ENCODE measurements at regions not wholly inside any gene's neighbourhood (a gene's known extent, or its start where the extent isn't known, plus 50 kb on each side); places are given as distances from the start of the nearest gene placed in this dataset.

DNA sequence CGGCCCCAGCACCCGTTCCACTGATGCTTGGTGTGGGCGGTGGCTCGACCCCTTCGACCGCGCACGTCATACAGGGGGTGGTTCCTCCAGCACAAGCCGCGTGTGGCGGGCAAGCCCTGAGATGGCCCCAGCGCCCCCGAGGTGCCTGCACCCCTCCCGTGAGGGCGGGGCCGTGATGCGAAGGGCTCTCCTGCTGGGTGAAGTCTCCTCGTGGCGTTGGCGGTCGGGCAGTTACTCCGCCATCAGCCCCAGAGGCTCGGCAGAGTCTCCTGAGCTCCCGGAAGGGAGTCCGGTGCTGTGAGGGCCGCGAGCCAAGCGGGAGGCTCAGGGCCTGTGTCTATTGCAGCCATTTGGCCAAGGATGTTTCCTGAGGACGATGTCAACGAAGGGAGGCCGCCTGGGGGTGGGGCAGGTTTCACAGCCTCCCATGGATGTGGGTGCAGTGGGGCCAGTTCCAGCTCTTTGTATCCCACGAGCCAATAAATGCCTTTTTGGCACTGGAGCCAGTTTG is 78.1 kb upstream of the GALNT9 start:
- no peak for DNase-seq (ENCODE audit: low read depth in 2 of 2)

DNA sequence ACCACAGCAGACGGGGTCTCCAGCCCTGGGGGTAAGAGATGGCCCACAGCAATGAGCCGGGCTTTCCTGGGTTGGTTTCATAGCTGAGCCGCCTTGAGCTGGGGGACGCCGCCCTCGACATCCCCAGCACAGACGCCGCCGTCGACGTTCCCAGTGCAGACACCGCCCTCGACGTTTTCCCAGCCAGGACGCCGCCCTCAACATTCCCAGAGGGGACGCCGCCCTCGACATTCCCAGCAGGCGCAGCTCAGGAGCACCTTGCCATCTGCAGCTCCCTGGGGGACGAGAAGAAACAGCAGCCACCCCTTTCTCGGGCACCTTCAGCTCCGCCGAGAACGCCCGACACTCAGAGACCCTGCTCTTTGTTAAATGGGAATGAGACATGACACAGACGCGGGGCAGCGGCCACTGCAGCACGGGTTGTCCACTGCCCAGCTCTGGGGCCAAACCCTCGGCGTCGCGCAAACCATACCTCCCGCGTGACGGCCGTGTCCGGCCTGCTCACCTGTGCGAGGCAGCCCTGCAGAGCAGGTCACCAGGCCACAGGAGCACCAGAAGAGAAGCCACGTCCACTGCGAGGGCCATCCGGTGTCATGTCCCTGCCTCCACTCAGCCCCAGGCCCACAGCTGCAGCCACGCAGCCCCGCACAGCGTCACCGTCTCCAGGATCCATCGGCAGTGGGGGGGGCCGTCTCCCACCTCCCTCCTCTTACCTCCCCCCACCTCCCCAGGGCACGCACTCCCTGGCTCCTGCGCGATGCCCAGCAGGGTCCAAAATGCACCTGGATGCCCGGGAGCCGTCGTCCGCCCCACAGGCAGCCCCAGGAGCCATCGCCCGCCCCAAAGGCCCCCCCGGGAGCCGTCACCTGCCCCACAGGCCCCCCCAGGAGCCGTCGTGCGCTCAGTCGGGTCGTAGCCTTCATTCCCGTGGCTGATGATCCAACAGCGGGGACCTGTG is 77.4 kb upstream of the GALNT9 start:
- no peak for DNase-seq (ENCODE audit: low read depth in 2 of 2)

DNA sequence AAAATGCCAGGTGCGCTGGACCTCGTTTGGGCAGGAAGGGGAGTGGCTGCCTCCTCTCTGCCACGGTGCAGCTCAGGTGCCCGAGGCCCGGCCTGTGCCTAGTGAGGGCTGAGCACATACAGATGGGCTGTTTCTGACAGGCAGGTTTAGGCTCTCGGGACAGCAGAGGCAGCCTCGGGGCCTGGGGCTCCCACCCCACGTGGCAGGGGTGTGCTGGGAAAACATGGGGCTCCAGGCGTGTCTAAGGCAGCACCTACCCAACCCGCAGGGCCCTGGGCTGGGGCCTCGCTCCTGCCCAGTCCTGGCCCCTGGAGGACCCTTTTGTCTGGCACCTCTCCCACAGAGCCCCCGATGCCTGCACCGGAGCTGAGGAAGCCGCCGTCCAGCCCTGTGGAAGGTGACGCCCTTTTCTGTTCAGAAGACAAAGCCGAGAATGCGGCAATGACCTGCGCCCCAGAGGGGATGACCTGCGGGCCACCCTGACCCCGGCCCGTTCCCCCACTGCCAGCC is 76.4 kb upstream of the GALNT9 start:
- DNase-seq (ENCODE audit: low read depth in 2 of 2), result no peak

DNA sequence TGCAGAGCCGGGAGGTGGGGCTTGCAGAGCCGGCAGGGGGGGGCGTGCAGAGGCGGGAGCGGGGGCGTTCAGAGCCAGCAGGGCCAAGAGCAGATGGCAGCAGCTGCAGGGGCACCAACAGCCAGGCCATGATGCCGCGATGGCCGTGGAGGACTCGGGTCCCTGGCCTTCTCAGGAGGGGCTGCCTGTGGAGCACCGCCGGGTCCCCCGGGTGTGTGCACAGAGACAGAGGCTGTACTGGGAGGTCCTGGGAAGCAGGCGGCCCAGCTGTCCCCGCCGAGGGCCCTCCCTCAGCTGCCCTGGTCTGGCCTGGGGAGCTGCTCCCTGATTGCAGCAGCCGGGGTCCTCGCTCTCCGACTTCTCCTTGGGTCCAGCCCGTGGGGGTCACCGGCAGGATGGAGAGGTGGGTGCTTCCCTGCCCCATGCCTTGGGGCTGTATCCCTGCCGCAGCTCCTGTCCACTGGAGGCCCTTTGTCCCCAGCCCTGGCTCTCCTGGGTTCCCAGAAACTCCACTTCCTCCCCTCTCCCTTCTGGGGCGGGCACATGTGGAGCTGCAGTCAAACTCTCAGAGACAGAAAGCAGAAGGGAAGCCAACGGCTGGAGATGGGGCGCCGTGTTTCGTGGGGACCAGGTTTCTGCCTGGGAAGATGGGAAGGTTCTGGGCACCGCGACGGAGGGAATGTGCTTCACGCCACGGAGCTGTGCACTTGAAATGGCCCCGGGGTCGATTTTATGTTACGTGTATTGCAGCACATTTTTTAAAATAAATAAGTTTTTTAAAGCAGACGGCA is 75.8 kb upstream of the GALNT9 start:
- no peak for DNase-seq (ENCODE audit: low read depth in 2 of 2)

DNA sequence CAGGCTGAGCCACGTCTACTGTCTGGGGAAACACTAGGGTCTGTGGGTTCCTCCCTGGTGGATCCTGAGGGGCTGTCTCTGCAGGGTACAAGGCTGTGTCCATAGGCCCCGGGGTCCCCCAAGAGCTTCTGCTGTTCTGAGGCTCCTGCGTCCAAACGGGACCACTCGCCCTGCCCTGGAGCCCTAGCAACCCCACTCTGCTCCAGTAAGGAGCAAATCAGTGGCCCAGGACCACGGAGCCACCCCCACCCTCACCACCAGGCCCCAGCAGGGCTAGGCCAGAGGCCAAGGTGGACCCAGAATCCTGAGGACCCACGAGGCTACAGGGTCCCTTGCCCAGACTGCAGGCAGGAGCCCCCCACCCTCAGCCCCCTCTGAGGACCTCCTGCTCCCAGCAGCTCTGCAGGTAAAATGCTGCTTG is 75.1 kb upstream of the GALNT9 start:
- DNase-seq (ENCODE audit: low read depth in 2 of 2), result no peak

DNA sequence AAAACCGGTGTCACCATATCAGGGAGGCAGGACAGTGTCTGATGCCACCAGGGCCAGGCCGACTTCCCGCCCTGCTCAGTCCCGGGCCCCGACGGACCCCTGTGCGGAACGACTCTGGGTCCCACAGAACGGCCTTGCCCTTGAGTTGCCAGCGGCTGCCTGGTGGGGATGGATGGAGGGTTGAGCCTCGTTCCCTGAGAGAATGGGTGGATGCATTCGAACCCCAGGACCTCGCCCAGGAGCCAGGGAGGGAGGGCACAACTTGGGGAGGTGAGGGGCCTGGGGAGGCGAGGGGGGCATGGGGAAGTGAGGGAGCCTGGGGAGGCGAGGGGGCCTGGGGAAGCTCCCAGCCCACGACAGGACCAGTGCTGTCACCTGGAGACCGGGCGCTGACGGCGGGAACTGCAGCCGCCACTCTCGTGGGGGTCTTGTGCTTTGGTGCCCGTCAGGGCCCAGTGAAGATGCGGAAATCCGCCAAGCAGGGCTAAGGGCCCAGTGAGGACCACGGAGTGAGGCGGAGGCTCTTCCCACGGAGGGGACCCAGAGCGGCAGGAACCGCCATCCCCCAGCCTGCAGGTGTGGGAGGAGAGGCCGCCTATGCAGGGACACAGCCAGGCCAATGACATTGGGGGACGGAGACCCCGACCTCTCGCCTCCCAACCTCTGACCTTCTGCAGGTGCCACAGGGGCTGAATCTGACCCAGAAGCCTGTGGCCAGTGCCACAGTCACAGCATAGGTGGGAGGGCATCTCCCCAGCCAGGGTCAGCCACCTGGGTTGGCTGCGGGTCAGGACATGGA is 74.4 kb upstream of the GALNT9 start:
- DNase-seq (ENCODE audit: low read depth in 2 of 2), result no peak

DNA sequence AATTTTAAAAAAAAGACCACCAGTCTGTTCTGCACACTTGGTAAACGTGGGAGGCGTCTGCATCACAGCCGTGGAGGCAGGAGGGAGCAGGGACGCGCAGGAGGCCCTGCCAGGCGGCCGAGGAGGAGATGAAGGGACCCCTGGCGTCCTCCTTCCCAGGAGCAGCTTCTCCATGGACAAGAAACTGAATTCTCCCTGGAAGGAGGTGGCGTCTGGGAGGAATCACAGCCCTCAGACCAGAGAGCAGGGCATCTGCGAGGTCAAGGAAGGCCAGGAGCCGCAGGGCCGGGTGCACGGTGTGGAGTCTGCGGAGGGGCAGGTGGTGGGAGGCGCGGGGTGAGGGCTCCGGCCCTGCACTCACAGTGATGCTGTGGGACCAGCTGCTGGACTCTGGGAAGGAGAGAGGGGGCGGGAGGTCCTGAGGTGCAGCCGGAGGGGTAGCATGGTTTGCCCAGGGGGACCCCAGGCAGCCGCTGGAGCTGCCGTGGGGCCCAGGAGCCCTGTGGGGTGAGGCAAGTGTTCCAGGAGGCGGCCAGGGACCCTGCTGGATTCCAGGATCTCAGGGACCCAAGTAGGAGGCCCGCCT is 73.5 kb upstream of the GALNT9 start:
- no peak for DNase-seq (ENCODE audit: low read depth in 2 of 2)

DNA sequence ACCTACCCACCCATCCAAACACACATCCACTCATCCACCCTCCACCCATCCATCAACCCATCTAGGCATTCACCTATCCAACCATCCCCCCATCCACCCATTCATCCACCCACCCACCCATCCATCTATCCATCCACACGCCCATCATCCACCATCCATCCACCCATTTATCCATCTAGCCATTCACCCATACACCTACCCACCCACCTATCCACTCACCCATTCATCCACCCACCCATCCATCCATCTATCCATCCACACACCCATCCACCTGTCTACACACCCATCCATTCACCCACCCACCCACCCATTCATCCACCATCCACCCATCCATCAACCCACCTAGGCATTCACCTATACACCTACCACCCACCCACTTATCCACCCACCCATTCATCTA is 72.6 kb upstream of the GALNT9 start:
- DNase-seq (ENCODE audit: low read depth in 2 of 2), result no peak

DNA sequence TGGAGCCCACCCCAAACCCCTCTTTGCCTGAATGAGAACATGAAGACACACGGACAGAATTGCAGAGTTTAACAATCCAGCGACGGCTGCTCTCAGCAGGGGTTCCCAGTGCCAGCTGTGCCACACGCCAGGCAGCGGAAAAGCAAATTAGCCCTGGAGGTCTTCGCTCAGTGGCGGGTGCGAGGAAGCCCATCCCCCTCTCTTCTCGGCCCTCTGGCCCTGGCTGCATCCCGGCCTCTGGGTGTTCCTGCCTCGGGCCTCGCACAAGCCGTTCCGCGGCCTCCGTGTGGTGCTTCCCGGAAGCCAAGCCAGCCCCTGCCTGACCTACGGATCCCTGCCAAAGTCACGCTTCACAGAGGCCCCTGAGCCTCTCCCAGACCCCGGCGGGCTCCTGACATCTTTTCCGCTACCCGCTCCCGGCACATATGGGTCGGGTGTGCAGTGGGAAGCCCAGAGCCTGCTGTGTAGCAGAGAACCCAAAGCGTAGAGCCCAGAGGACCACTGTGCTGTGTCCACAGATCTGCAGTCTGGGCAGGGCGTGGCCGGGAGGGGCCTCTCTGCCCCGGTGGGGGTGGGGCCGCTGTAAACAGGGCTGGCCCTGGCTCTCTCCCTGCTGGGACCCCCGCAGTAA is 70.7 kb upstream of the GALNT9 start:
- no peak for DNase-seq (ENCODE audit: low read depth in 2 of 2)

DNA sequence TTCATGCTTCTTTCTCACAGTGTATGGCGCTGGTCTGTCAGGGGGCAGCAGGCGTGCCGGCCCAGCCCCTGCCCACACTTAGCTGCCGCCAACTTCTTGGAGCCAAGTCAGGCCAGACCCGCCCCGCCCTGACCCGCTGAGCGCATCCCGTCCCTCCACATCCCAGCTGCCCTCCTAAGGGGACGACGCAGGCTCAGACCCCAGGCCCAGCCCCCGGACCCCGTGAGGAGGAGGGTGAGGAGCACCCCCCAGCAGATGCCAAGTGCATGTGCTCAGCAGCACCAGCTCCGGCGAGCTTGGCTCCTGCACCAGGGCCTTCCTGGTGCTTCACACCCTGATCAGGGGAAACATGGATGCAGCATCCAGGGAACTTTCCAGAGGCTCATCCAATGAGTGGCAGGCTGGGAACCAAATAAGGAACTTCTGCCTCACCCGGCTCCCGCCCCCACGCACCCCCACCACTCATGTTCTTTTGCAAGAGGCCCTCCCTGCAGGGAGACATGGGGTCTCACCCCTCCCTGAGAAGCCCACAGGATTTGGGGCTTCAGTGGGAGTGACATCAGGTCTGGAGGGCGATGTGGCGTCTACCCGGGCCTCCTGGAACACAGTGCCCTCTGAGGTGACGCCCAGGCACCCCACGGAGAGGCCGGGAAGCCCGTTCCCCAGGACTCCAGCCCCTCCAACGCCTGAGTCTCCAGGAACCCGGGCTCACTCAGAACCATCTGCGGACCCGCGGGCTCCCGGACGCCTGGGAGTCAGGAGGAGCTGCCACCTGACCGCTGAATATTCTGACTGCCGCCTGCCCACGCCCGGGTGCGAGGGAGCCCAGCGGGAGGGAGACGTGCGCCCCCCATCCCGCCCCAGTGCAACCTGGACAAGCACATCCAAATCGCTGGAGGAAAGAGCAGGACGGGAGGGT is 70.0 kb upstream of the GALNT9 start:
- no peak for DNase-seq (ENCODE audit: low read depth in 2 of 2)

DNA sequence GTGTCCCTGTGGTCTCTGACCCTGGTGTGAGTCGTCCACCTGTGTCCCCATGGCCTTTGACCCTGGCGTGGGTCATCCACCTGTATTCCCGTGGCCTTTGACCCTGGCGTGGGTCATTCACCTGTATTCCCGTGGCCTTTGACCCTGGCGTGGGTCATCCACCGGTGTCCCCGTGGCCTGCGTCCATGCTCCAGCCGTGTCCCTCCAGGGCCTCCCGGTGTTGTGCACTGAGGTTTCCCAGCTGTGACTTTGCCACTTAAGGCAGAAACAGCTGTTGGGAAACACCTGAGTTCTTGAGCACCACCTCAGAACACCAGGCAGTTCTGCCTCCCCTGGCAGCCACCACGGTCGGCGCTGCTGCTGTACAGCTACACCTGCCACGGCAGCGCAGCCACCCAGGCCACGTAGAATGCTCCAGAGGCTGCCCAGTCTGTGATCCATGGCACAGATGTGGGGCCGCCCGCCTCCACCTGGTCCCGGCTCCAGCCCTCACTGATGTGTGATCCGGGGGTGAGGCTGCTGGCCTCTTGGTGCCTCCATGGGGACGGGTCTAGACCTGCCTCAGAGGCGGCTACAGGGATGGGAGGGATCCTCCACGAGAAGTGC is 69.1 kb upstream of the GALNT9 start:
- DNase-seq (ENCODE audit: low read depth in 2 of 2), result no peak

DNA sequence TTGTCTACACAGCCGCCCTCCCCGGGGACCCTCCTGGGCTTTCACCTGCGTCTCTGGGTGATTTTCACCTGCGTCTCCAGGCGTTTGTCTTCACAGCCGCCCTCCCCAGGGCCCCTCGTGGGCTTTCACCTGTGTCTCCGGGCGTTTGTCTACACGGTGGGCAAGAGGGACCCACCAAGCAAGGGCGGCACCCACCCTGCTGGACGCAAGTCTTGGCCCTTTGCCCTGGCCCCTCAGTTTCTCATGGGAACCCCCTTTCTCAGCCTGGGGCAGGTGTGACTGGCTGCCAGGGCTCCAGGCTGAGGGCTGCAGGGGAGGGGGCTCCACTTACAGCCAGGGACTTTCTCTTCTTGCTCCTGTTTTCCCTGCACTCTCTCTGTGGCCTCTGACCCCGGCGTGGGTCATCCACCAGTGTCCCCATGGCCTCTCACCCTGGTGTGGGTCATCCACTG is 68.6 kb upstream of the GALNT9 start:
- no peak for DNase-seq (ENCODE audit: low read depth in 2 of 2)

DNA sequence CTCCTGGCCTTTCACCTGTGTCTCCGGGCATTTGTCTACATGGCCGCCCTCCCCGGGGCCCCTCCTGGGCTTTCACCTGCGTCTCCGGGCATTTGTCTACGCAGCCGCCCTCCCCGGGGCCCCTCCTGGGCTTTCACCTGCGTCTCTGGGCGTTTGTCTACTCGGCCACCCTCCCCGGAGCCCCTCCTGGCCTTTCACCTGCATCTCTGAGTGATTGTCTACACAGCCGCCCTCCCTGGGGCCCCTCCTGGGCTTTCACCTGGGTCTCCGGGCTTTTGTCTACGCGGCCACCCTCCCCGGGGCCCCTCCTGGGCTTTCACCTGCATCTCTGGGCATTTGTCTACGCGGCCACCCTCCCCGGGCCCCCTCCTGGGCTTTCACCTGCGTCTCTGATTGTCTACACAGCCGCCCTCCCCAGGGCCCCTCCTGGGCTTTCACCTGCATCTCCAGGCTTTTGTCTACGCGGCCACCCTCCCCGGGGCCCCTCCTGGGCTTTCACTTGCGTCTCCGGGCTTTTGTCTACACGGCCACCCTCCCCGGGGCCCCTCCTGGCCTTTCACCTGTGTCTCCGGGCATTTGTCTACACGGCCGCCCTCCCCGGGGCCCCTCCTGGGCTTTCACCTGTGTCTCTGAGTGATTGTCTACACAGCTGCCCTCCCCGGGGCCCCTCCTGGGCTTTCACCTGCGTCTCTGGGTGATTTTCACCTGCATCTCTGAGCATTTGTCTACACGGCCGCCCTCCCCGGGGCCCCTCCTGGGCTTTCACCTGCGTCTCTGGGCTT is 68.0 kb upstream of the GALNT9 start:
- DNase-seq (ENCODE audit: low read depth in 2 of 2), result no peak

DNA sequence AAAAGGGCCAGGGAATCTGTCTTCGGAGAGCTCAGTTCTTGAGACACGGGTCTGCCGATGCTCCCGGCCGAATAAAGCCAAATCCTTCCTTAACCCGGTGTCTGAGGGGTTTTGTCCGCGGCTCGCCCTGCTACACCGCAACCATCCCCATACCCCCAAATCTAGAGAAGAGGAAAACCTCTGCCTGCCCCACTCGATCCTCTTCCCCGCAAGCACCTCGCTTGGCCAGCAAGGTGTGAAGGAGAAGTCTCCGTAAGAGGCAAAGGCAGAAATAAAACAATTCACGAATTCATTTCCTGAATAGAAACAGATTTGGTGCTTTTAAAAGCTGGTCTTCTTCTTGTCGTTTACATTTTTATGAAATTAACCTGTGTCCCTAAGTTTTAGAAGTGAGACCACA is 67.3 kb upstream of the GALNT9 start:
- DNase-seq (ENCODE audit: low read depth in 2 of 2), result no peak

DNA sequence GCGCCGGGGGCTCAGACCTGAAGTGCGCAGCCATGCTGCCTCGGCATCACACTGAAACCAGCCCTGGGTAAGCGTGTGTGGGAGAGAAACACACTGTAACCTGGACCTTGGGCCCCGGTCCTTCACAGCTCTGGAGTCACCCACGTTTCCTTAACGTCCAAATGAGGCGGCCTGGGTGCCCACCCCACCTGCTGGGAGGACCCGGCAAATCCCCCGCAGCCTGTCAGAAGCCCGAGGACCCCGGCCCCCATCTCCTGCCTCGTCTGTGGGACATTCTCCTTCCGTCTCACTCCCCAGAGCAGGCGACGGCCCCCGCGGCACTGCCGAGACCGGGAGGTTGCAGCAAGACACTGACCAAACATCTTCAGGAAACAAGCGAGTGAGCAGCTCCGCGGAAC is 66.5 kb upstream of the GALNT9 start:
- no peak for DNase-seq (ENCODE audit: low read depth in 2 of 2)

DNA sequence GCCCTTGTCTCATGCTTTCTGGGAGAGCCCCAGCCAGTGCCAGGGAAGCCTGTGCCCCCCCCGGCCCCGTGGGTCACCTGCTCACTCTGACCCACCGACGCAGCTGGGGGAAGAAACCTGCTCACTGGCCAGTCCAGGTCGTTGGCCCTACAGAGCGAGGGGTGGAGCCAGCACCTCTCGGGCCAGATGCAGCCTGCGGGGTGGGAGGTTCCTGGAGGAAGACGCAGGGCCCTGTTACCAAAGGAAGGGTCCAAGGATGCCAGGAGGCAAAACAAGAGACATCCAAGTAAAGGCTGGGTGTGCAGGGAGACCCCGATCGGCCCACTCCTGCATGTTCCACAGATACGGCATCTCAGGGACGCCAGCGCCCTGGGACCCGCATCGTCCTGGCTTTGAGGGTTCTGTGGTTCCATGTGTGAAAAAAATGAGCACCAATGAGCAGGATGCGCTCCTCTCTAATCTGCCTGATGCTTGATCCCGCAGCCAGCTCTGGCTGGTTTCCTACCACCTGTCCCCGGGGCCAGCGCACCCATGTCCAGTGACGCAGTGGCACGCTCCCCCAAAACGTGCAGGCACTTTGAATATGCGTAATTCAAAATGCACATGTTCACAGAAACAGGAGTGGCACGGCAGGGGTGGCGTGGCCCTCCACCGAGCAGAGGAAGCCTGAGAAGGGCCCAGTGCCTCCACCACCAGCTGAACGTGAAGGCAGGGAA is 66.0 kb upstream of the GALNT9 start:
- DNase-seq (ENCODE audit: low read depth in 2 of 2), result no peak

Data from stimulated activated CD4-positive, alpha-beta T cell treated with anti-CD3 and anti-CD28 coated beads, Interleukin-15, amount 100 ng/mL, for 48 hours (primary cell).